DMS53 treated with DMSO at 0.1 percent for 48 hours (cell line): ENCODE measurements at regions not wholly inside any gene's neighbourhood (a gene's known extent, or its start where the extent isn't known, plus 50 kb on each side); places are given as distances from the start of the nearest gene placed in this dataset.
"Not testable (repeated sequence)": the region's sequence is repeated elsewhere in the genome, so short reads cannot be mapped to it uniquely, and the experiment has no call there.

ENCODE experiments used
- DNase-seq: peaks from one replicate; lab custom pipeline; 2025; ENCODE audit not compliant: unreplicated experiment; lab: John Stamatoyannopoulos, UW

GRCh38 chr2:121818546-121818945 is 63.1 kb downstream of the TSN start:
- no peak for DNase-seq

- no peak for DNase-seq
These were observed 64.4 kb downstream of the TSN start for GRCh38 chr2:121819846-121820245.

GRCh38 chr2:121821476-121822158 is 66.2 kb downstream of the TSN start:
- DNase-seq = no peak

DNA sequence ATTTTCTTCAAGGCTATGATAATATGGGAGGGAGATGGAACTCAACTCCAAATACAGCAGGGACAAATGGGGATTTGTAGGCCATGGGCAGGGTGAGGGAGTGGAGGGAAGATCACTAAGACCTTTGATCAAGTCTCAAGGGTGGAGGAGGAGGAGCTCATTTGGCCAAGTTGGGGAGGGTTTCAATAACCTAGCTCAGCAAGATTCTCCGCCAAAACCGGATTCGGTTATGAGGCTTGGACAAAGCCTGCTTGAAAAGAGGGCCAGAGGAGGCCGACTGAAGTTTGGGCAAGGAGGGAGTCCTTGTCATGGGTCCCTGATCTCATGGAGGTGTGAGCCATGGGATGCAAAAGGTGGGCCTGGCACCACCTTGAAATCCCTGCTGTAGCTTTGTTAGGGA is 68.8 kb downstream of the TSN start:
- DNase-seq = no peak

DNA sequence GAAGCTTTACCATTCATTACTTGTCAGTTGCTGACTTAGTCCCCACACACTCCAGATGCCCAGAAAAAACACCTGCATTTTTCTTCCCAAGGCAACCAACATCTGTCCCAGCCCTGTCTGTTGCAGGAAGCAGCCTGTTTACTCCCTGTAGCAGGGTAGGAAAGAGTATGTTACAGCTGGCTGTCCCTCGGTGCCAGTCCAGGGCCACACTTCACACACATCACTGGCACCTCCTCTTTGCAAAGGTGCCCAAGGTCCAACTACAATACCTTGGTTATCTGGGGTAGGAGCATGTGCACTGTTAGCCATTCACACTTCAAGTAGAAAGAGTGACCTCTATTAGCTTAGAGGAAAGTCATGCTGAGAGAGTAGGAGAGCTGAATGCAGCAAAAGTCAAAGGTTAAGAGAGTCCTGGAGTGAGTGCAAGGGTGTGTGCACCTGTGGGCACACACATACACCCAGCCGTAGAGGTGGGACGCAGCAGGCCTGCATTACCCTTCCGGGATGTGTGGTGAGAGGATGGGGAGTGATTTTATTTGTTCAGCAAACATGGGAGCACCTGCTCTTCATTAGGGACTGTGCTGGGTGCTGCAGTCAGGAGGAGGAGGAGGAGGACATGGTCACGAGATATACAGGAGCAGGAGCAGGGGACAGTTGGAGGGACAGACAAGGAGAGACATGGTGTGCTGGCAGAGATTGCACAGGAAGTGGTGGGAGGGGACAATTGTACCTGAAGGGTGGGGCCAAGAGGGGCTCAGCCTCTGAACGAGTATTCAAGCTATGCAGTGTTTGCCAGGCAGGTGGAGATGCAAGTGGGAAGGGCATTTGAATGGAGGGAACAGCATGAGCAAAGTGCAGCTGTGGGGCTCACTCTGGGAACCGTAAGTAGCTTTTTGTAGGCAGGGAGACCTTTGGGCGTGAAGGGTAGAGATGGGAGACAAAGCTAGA is 69.8 kb downstream of the TSN start:
- DNase-seq = peak; percentile 95

DNA sequence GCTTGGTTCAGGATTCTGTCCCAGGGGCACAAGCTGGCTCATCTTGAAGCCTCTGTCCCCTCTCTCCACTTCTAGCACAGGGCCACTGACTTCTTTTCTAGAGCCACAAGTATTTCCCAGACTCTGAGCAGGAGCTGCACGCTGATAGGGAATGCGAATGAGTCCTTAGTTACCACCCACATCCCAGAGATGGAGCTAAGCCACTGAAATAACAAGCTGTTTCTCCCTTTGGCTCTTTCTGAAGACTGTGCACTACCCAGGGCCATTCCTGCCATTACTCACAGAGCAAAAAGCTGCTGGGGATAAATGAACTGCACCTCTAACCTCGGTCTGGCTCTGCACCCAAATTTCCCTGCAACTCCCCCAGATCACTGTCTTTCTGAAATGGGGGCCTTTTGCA is 70.6 kb downstream of the TSN start:
- DNase-seq = peak; percentile 21

- peak; percentile 58 for DNase-seq
These were observed 72.9 kb downstream of the TSN start for GRCh38 chr2:121828281-121828731.

GRCh38 chr2:121830809-121831208 is 75.4 kb downstream of the TSN start:
- DNase-seq = no peak

DNA sequence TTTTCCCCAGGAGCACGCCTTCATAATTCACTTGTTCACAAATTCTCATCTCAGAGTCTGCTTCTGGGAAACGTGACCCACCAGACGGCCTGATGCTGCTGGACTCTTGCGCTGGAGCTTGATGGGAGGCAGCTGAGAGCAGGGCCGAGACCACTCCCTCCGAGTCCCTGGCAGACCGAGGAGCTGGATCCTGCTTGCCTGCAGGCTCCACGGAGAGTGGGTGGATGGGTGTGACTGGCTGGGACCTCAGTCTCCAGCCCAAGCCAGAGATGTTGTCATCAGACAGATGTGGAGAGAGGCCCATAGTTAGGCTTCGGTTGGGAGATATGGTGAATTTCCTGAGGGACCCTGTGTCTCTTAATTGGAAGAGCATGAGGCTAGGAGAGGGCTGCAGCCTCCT is 76.4 kb downstream of the TSN start:
- no peak for DNase-seq

DNA sequence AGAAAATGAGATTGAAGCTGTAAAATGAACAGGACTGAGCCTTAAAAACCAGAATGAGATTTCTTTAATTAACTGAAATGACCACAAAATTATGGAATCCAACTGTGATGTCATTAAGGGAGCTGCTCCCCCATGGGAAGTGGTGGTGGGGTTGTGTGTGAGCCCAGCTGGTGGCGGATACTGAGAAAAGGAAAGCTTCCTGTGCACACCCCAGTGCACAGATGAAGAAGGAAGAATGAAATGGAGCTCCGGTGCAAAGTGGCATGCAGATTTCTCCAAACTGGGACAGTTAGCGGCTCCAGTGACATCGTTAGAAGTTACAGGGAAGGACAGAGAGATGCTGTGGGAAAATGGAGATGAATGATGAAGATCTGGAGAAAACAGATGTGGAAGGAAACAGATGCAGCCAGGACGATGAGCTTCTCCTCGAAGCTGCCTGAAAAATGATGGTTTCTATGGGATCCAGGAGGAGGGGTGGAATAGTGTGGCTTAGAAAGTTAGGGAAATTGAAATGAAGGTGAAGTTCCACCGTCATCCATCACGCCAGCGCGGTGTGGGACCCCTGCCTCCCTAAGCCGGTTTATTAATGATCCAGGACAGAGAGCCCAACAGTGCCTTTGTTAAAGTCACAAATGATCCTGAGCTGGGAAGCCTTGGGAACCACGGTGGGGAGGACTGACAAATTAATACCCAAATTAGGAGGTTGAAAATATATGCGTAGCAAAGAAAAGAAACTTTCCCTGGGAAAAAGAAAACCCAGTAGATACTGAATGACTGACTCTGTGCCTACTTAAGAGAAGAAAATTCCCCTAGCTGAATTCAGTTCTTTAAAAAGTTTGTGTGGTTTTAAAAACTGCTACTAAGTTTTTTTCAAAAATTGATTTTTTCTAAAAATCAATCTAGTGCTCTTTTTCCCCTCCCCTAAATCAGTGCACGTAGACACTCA is 77.2 kb downstream of the TSN start:
- no peak for DNase-seq

DNA sequence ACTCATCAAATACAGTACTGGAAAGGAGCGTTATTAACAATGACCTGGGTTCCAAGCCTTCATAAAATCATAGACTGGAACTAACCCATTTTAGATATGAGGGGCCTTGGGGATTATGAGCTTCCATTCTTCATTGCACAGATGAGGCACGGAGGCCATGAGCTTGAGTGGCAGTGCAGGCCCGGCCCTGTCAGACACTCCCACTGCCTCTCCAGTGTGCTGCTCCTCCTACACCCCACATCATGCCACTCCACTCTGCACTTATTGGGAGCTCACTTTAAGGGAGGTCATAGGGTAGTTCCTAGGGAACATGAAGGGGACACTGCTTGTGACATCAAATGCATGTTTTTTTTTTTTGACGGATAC is 77.9 kb downstream of the TSN start:
- no peak for DNase-seq

- DNase-seq = no peak
These were observed 81.2 kb downstream of the TSN start for GRCh38 chr2:121836611-121837010.

DNA sequence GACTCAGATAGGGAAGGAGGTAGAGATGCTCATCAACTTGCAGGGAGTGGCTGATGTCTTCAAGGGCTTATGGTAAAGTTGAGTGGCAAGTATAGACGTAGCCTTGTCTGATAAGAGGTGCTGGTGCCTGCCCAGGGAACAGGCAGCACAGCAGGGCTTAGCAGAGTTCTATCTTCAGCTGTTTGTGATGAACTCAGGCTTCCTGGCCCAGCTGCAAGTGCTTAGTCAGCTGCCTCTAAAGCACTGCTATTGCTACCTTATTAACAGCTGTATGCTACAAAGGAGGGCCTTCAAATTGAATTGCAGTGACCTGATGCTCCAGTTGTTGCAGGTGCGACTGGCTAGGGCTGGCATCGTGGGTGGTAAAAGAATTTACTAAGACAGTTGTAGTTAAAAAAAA is 82.1 kb downstream of the TSN start:
- DNase-seq = no peak

DNA sequence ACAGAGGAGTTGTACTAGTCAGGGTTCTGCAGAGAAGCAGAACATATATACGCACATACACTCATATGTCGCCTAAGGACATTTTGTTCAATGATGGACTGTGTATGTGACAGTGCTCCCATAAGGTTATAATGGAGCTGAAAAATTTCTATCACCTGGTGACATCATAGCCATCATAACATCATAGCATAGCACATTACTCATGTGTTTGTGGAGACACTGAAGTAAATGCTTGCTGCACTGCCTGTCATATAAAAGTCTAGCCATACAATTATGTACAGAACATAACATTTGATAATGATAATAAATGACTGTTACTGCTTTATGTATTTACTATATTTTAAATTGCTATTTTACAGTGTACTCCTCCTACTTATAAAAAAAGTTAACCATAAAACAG is 83.1 kb downstream of the TSN start:
- no peak for DNase-seq

DNA sequence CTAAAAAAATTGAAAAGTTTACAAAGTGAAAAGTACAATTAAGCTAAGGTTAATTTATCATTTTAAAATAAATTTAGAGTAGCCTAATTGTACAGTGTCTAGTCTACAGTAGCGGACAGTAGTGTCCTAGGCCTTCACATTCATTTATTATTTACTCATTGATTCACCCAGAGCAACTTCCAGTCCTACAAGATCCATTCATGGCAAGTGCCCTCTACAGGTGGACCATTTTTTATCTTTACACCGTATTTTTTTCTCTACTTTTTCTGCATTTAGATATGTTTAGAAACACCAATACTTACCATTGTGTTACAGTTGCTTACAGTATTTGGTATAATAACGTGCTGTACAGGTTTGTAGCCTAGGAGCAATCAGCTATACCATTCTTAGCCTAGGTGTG is 84.1 kb downstream of the TSN start:
- DNase-seq = no peak

DNA sequence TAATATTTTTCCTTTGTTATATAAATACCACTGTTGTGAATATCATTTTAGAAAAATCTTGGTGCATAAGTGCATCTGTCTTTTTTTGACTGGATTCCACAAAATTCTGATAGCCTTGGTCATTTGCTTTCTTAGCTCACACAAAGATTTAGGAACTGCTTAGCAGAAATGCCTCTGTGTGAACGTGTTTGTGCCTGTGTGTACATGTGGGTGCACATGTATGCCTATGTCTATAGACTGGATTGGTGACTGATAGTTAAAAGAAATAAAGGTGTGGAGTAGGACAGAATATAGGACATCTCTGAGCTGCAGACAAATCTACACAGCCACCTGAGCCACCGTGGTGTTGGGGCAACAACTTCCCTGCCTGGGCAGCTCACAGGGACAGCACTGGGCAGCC is 93.8 kb downstream of the TSN start:
- DNase-seq = no peak

GRCh38 chr2:121853149-121853548 is 97.7 kb downstream of the TSN start:
- DNase-seq = not testable (repeated sequence)

- DNase-seq = no peak
These were observed 100.1 kb downstream of the TSN start for GRCh38 chr2:121855510-121855909.

- DNase-seq = no peak
These were observed 100.9 kb downstream of the TSN start for GRCh38 chr2:121856360-121856759.

- DNase-seq = no peak
These were observed 102.9 kb downstream of the TSN start for GRCh38 chr2:121858369-121858768.

DNA sequence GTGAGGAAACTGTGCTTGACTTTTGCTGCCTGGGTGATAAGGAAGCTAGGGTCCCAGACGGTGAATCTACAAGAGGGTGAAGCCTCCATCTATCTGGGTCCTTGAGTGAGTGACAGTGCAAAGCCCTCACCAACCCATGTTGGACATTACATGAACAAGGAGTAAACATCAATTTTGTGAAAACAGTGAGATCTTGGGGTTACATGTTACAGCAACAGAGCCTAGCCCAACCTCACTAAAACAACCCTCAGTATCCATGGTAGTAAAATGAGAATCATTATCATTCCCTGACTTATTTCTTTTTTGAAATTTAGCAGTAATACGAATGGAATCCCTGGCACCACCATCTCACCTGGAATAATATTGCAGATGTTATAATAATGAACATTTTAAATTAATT is 103.4 kb downstream of the TSN start:
- DNase-seq = no peak
